ENCODE measurements at regions not wholly inside any gene's neighbourhood (a gene's known extent, or its start where the extent isn't known, plus 50 kb on each side); places are given as distances from the start of the nearest gene placed in this dataset.

GRCh38 chr1:100606438-100606837, 68.5 kb downstream of the GPR88 start:
- no peak overlapping the region for H3K9ac ChIP-seq (replicated peaks in 1 of 4; ENCODE audit: extremely low read depth in 1 of 4, low read depth in 3 of 4, low read length in 3 of 4)
- H3K27ac ChIP-seq (ENCODE audit: low read depth, low read length): no peak overlapping the region
- 64% methylated on average over 3 of the region's 3 CpGs; no CpG with 5 or more reads in 1 of the 2 experiments for WGBS, 2 experiments (ENCODE audit: extremely low coverage in 1 of 2, insufficient coverage in 1 of 2, insufficient read length in 1 of 2, insufficient replicate concordance in 2 of 2, low coverage in 1 of 2, low lambda C conversion rate in 2 of 2, missing lambda C conversion rate in 1 of 2)
- H3K36me3 ChIP-seq (ENCODE audit: control insufficient read depth in 2 of 4, insufficient read depth in 4 of 4, low read length in 3 of 4): no peaks in the 10 kb centered on the region
- H2BK20ac ChIP-seq (ENCODE audit: low read length): no peak overlapping the region
- H2AFZ ChIP-seq (ENCODE audit: low read length): no peak overlapping the region
- no peak for FAIRE-seq
- H3K18ac ChIP-seq (ENCODE audit: extremely low read depth, low read length): no peak overlapping the region
- no peak for DNase-seq (ENCODE audit: low read depth in 1 of 2, low spot score in 2 of 2)
- H3K9me3 ChIP-seq (ENCODE audit: insufficient read depth in 2 of 2, low read depth in 1 of 2, low read length in 1 of 2): peaks cover 10 to 12% of the 10 kb centered on the region in 2 experiments
- H3K23me2 ChIP-seq (ENCODE audit: low read depth, low read length): no peaks in the 10 kb centered on the region; the same call in 1 of the 2 replicates
- ChIA-PET CTCF (ENCODE audit: partially characterized antibody) (interaction anchor here (0.7 to 3.8 kb wide), 12 partner anchors 10 to 806 kb away, joined by 3 to 12 read pairs (median 4); no protein-coding TSS in a partner anchor), POLR2A (ENCODE audit: partially characterized antibody) (no interaction called here)
- H3K4me2 ChIP-seq (ENCODE audit: insufficient read depth in 1 of 2, low read depth in 2 of 2, low read length in 2 of 2): no peak overlapping the region
- H2BK12ac ChIP-seq (ENCODE audit: low read depth, low read length): no peak overlapping the region
- H2BK15ac ChIP-seq (ENCODE audit: low read length): no peak overlapping the region
- H3K4me1 ChIP-seq (replicated peaks in 1 of 4; ENCODE audit: control insufficient read depth in 3 of 4, insufficient read depth in 4 of 4, low read length in 3 of 4): no peaks in the 10 kb centered on the region
- H4K20me1 ChIP-seq (replicated peaks in 1 of 2; ENCODE audit: control insufficient read depth in 1 of 2, insufficient read depth in 2 of 2, low read length in 2 of 2): no peaks in the 10 kb centered on the region
- H2BK5ac ChIP-seq (ENCODE audit: low read depth, low read length): no peak overlapping the region
- H4K91ac ChIP-seq (replicated peaks; ENCODE audit: insufficient read length, low read length): no peak overlapping the region
- no peak overlapping the region for H3K4me3 ChIP-seq (ENCODE audit: extremely low read depth in 1 of 4, insufficient read depth in 2 of 4, low read depth in 3 of 4, low read length in 4 of 4)
- H3K79me2 ChIP-seq (ENCODE audit: control insufficient read depth in 1 of 2, insufficient read depth in 2 of 2, low read length in 2 of 2): no peaks in the 10 kb centered on the region
- no peak overlapping the region for H3K23ac ChIP-seq (ENCODE audit: insufficient read length)
- no peak for TF ChIP-seq RFX5 (IDR thresholded peaks at IDR 0.05; ENCODE audit: borderline replicate concordance, low read depth, low read length)
- TF ChIP-seq, protein P1, sequence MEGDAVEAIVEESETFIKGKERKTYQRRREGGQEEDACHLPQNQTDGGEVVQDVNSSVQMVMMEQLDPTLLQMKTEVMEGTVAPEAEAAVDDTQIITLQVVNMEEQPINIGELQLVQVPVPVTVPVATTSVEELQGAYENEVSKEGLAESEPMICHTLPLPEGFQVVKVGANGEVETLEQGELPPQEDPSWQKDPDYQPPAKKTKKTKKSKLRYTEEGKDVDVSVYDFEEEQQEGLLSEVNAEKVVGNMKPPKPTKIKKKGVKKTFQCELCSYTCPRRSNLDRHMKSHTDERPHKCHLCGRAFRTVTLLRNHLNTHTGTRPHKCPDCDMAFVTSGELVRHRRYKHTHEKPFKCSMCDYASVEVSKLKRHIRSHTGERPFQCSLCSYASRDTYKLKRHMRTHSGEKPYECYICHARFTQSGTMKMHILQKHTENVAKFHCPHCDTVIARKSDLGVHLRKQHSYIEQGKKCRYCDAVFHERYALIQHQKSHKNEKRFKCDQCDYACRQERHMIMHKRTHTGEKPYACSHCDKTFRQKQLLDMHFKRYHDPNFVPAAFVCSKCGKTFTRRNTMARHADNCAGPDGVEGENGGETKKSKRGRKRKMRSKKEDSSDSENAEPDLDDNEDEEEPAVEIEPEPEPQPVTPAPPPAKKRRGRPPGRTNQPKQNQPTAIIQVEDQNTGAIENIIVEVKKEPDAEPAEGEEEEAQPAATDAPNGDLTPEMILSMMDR (IDR thresholded peaks at IDR 0.05; ENCODE audit: control extremely low read depth in 1 of 3, insufficient read depth in 1 of 3, low read depth in 1 of 3, low read length in 3 of 3): peak; percentile 53 to 68 (median 66)
- TF ChIP-seq RAD21 (IDR thresholded peaks at IDR 0.05 in 1 of 2, conservative IDR thresholded peaks at IDR 0.05 in 1 of 2; ENCODE audit: low read depth in 2 of 2, low read length in 2 of 2): peak; percentile 85 to 86
- H2BK120ac ChIP-seq (replicated peaks; ENCODE audit: low read depth, low read length): no peak overlapping the region
- no peak overlapping the region for H4K8ac ChIP-seq (ENCODE audit: extremely low read depth, insufficient read depth, low read length)
- H3K27me3 ChIP-seq (replicated peaks in 1 of 4; ENCODE audit: control insufficient read depth in 3 of 4, extremely low read depth in 1 of 4, insufficient read depth in 3 of 4, low read length in 3 of 4): no peaks in the 10 kb centered on the region
- H3K14ac ChIP-seq (ENCODE audit: insufficient read length): no peak overlapping the region
- H3K79me1 ChIP-seq (ENCODE audit: low read depth, low read length): no peaks in the 10 kb centered on the region
- H2AK5ac ChIP-seq (ENCODE audit: low read depth, low read length): no peak overlapping the region
- H4K5ac ChIP-seq (ENCODE audit: insufficient read length, low read depth, low read length): no peak overlapping the region
- H3K56ac ChIP-seq (replicated peaks; ENCODE audit: insufficient read length, low read depth, low read length): no peak overlapping the region
- no peak overlapping the region for H3K4ac ChIP-seq (replicated peaks; ENCODE audit: insufficient read length, low read depth, low read length)

Data from H1 (cell line).